Osteocyte (in vitro differentiated cells): ENCODE measurements at regions not wholly inside any gene's neighbourhood (a gene's known extent, or its start where the extent isn't known, plus 50 kb on each side); places are given as distances from the start of the nearest gene placed in this dataset.

Source experiments
- DNase-seq: peaks from one replicate; pipeline ENCODE4 v3.0.0; 2021; ENCODE audit warnings: mixed read lengths; ENCODE audit not compliant: unreplicated experiment; ENCODE audit errors: extremely low spot score
- H3K27ac Mint-ChIP-seq: one replicate; pipeline ENCODE4 v1.8.0; 2021; ENCODE audit warnings: mild to moderate bottlenecking, mixed read lengths; ENCODE audit not compliant: unreplicated experiment
- H3K27me3 Mint-ChIP-seq: one replicate; pipeline ENCODE4 v1.8.0; 2021; ENCODE audit warnings: mixed read lengths; ENCODE audit not compliant: unreplicated experiment
- H3K36me3 Mint-ChIP-seq: one replicate; pipeline ENCODE4 v1.8.0; 2021; ENCODE audit warnings: mixed read lengths; ENCODE audit not compliant: unreplicated experiment
- H3K4me1 Mint-ChIP-seq: one replicate; pipeline ENCODE4 v1.8.0; 2021; ENCODE audit warnings: mixed read lengths; ENCODE audit not compliant: unreplicated experiment
- H3K4me3 Mint-ChIP-seq: one replicate; pipeline ENCODE4 v1.8.0; 2021; ENCODE audit warnings: mild to moderate bottlenecking, moderate library complexity, mixed read lengths; ENCODE audit not compliant: unreplicated experiment
- H3K9me3 Mint-ChIP-seq: one replicate; pipeline ENCODE4 v1.8.0; 2021; ENCODE audit warnings: mixed read lengths; ENCODE audit not compliant: unreplicated experiment
- TF ChIP-seq, protein P1 (sequence below): fragments of 200-600 bp; sonication (generic); IDR thresholded peaks from 2 replicates; pipeline ENCODE4 v1.5.0; 2021; ENCODE audit warnings: antibody characterized with exemption, mild to moderate bottlenecking, moderate library complexity

DNA sequence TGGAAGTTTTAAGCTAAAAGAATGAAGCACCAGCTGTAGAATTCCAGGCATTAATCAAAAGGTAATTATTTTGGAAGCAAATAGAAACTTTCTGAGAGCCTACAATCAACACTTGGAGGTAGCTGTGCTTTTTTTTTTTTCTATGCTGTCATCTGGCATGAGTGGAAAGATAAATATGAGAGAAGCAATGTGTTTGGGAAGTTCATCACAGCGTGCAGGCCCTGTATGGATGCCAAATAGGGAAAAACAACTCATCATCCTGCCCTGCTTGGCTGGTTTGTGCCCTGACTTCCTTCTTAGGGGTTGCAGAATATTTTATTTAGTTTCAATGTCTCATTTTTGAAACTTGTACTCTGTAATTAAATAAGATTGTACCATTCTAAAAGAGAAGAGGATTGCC is 437.4 kb downstream of the PIK3C3 start:
- Mint-ChIP-seq H3K36me3 (no peaks in the 10 kb centered on the region), H3K4me1 (no peaks in the 10 kb centered on the region), H3K9me3 (peaks cover 3% of the 10 kb centered on the region), H3K27ac (no peak overlapping the region), H3K4me3 (no peak overlapping the region), H3K27me3 (no peaks in the 10 kb centered on the region)
- TF ChIP-seq, protein P1, sequence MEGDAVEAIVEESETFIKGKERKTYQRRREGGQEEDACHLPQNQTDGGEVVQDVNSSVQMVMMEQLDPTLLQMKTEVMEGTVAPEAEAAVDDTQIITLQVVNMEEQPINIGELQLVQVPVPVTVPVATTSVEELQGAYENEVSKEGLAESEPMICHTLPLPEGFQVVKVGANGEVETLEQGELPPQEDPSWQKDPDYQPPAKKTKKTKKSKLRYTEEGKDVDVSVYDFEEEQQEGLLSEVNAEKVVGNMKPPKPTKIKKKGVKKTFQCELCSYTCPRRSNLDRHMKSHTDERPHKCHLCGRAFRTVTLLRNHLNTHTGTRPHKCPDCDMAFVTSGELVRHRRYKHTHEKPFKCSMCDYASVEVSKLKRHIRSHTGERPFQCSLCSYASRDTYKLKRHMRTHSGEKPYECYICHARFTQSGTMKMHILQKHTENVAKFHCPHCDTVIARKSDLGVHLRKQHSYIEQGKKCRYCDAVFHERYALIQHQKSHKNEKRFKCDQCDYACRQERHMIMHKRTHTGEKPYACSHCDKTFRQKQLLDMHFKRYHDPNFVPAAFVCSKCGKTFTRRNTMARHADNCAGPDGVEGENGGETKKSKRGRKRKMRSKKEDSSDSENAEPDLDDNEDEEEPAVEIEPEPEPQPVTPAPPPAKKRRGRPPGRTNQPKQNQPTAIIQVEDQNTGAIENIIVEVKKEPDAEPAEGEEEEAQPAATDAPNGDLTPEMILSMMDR = no peak
- DNase-seq = no peak

DNA sequence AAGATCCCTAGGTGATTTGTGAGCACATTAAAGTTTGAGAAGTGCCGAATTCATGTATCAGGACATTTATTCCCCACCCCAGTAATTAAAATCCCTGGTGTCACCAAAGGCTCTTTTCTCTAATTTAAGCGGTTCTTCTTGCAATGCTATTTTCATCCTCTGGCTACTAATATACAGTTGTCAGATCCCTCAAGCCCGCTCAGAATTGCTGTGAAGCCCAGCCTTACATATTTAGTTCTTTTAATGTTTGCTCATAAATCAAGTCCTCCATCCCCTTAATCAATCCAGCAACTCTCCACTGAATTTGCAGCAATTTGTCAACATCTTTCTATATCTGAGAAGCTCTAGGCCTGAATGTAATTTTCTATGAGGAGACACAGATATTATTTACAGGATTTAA is 437.9 kb downstream of the PIK3C3 start:
- no peaks in the 10 kb centered on the region for H3K4me1 Mint-ChIP-seq
- H3K36me3 Mint-ChIP-seq = no peaks in the 10 kb centered on the region
- peaks cover under 1% of the 10 kb centered on the region for H3K27me3 Mint-ChIP-seq
- H3K4me3 Mint-ChIP-seq = no peak overlapping the region
- TF ChIP-seq, protein P1 = no peak
- DNase-seq = no peak
- peaks cover 3% of the 10 kb centered on the region for H3K9me3 Mint-ChIP-seq
- no peak overlapping the region for H3K27ac Mint-ChIP-seq

DNA sequence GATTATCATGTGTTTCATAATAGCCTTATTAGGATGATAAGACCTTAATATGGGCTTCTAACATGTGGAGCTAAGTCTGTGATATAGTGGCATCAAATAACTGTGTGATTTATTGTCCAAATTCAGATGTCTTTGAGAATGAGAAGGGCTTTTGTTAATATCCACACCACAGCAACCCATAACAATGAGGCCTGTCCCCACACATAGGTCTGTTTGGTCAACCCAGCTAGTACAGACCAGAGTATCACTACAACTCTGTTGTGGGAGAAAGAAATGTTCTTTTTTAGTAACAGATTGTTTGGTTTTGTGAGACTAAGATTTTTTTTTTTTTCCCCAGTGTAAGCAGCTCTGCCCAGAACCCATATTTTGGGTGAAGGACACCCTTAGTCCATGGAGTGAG is 439.2 kb downstream of the PIK3C3 start:
- TF ChIP-seq, protein P1 = no peak
- Mint-ChIP-seq H3K4me1 (no peaks in the 10 kb centered on the region), H3K9me3 (no peaks in the 10 kb centered on the region), H3K36me3 (no peaks in the 10 kb centered on the region), H3K4me3 (no peak overlapping the region), H3K27ac (no peak overlapping the region), H3K27me3 (peaks cover 3% of the 10 kb centered on the region)
- DNase-seq = no peak

DNA sequence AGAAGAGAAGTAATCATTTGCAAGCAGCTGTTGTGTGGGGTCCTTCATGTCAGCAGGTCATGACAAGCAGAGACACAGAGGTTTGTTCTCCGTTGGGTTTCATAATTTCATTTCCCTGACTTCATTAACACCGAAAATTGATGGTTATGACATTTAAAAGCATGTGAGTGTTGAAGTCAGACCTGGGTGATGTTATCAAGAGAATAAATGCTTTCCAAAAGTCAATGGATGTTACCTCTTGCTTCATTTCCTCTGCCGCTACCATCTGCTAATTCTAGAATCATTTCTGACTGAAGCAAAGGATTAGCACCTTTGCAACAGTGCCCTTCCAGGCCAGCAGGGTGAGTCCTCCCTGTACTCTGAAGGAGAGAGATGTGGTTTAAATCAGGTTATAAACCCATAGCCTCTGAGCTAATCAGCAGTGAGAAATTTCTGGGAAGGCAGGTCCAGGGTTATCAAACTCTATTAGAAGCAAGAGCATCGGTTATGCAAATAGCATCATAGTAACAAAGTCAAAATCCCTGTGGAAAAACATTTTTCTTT is 446.2 kb downstream of the PIK3C3 start:
- no peaks in the 10 kb centered on the region for H3K4me1 Mint-ChIP-seq
- H3K36me3 Mint-ChIP-seq = no peaks in the 10 kb centered on the region
- no peaks in the 10 kb centered on the region for H3K9me3 Mint-ChIP-seq
- TF ChIP-seq, protein P1 = no peak
- no peak for DNase-seq
- no peak overlapping the region for H3K27ac Mint-ChIP-seq
- H3K27me3 Mint-ChIP-seq = peaks cover 3% of the 10 kb centered on the region
- no peak overlapping the region for H3K4me3 Mint-ChIP-seq

DNA sequence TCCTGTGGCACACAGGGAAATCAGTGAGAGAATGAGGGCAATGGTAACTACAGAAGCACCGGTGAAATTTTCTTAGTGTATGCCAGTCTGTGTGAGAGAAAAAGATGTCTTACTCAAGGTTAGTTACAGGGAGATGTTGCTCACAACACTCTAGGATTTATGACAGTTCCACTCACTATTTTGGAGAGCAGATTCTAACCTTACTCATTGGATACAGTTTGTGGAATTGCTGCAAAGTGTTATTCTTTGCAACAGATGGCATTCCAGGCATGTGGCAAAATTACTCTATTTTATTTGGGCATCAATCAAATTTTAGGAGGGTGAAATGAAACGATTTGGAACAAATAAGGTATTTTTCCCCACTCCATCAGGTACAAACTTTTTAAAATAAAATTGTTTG is 449.1 kb downstream of the PIK3C3 start:
- Mint-ChIP-seq H3K36me3 (no peaks in the 10 kb centered on the region), H3K27me3 (no peaks in the 10 kb centered on the region), H3K4me1 (no peaks in the 10 kb centered on the region), H3K9me3 (peaks cover 12% of the 10 kb centered on the region), H3K27ac (no peak overlapping the region), H3K4me3 (no peak overlapping the region)
- no peak for DNase-seq
- TF ChIP-seq, protein P1 = no peak
